IMR-90 (cell line): ENCODE measurements at regions not wholly inside any gene's neighbourhood (a gene's known extent, or its start where the extent isn't known, plus 50 kb on each side); places are given as distances from the start of the nearest gene placed in this dataset.

ENCODE experiments used
- ATAC-seq: fragments of 200-7000 bp; cut with Tn5 transposase; 2 replicates; pipeline ENCODE4 v1.9.1; 2020; ENCODE audit warnings: low read depth, mild to moderate bottlenecking, moderate library complexity
- BruUV-seq: library from RNA; stranded (reverse); fragments of 400-500 nt; replicated peaks from 2 replicates; lab custom pipeline; 2021; lab: Mats Ljungman, UMichigan
- CTCF ChIA-PET: fragments of 300-600 bp; formaldehyde crosslinking; extraction: SDS; loops from one replicate; lab custom pipeline; 2021; ENCODE audit warnings: antibody characterized with exemption; lab: Yijun Ruan, JAX
- POLR2A ChIA-PET: fragments of 300-600 bp; sonication (Branson Sonifier 250); formaldehyde crosslinking; loops from one replicate; lab custom pipeline; 2022; ENCODE audit warnings: antibody characterized with exemption; ENCODE audit not compliant: unreplicated experiment; lab: Charles Lee
- DNase-seq: peaks from one replicate; pipeline ENCODE4 v3.0.0; 2013
- H2AFZ ChIP-seq: replicated peaks from 2 replicates; pipeline ENCODE3; 2013; ENCODE audit warnings: low read length, mild to moderate bottlenecking; ENCODE audit not compliant: poor library complexity
- H2AK5ac ChIP-seq: 2 replicates; pipeline ENCODE4 v1.6.1; 2013; ENCODE audit warnings: low read depth, low read length, inconsistent platforms
- H2AK9ac ChIP-seq: replicated peaks from 2 replicates; pipeline ENCODE3; 2013; ENCODE audit warnings: mild to moderate bottlenecking, low read depth, low read length, moderate library complexity; ENCODE audit not compliant: poor library complexity
- H2BK120ac ChIP-seq: 2 replicates; pipeline ENCODE4 v1.6.1; 2013; ENCODE audit warnings: low read depth, low read length, inconsistent platforms
- H2BK15ac ChIP-seq: 3 replicates; pipeline ENCODE4 v1.6.1; 2013; ENCODE audit warnings: low read depth, low read length, inconsistent platforms
- H2BK20ac ChIP-seq: 2 replicates; pipeline ENCODE4 v1.6.1; 2013; ENCODE audit warnings: low read depth, mild to moderate bottlenecking, inconsistent platforms, low read length, moderate library complexity
- H2BK5ac ChIP-seq: 2 replicates; pipeline ENCODE4 v1.6.1; 2013; ENCODE audit warnings: mild to moderate bottlenecking, low read depth, low read length, inconsistent platforms; ENCODE audit not compliant: poor library complexity, severe bottlenecking
- H3K14ac ChIP-seq: replicated peaks from 2 replicates; pipeline ENCODE4 v1.6.1; 2013; ENCODE audit warnings: low read depth, low read length, inconsistent platforms
- H3K18ac ChIP-seq: 2 replicates; pipeline ENCODE4 v1.6.1; 2013; ENCODE audit warnings: low read depth, low read length, control low read depth
- H3K23ac ChIP-seq: 2 replicates; pipeline ENCODE4 v1.6.1; 2013; ENCODE audit warnings: low read depth, low read length, inconsistent platforms
- H3K27ac ChIP-seq: 2 replicates; pipeline ENCODE4 v1.5.1; 2013; ENCODE audit warnings: mild to moderate bottlenecking, control low read depth, low read length; ENCODE audit not compliant: insufficient read depth
- H3K27me3 ChIP-seq: 2 replicates; pipeline ENCODE4 v1.6.1; 2013; ENCODE audit warnings: low read length; ENCODE audit not compliant: control insufficient read depth, insufficient read depth
- H3K36me3 ChIP-seq: 2 replicates; pipeline ENCODE4 v1.6.1; 2013; ENCODE audit warnings: low read length, mixed read lengths; ENCODE audit not compliant: control insufficient read depth, insufficient read depth
- H3K4ac ChIP-seq: 2 replicates; pipeline ENCODE4 v1.6.1; 2013; ENCODE audit warnings: low read depth, low read length, inconsistent platforms
- H3K4me1 ChIP-seq: 2 replicates; pipeline ENCODE4 v1.6.1; 2013; ENCODE audit warnings: low read length, mixed read lengths; ENCODE audit not compliant: control insufficient read depth, insufficient read depth
- H3K4me2 ChIP-seq: 2 replicates; pipeline ENCODE4 v1.6.1; 2013; ENCODE audit warnings: low read depth, mild to moderate bottlenecking, control low read depth, low read length, moderate library complexity
- H3K4me3 ChIP-seq: 2 replicates; pipeline ENCODE4 v1.5.1; 2013; ENCODE audit warnings: low read depth, mild to moderate bottlenecking, control low read depth, low read length, moderate library complexity; ENCODE audit not compliant: insufficient read depth
- H3K56ac ChIP-seq: 2 replicates; pipeline ENCODE4 v1.6.1; 2013; ENCODE audit warnings: low read length, inconsistent platforms; ENCODE audit not compliant: insufficient read depth; ENCODE audit errors: extremely low read depth
- H3K79me1 ChIP-seq, 2 experiments: 2 replicates each; pipeline ENCODE4 v1.6.1; 2013; ENCODE audit warnings: low read length in 2 of 2, inconsistent platforms in 1 of 2, low read depth in 1 of 2
- H3K9ac ChIP-seq: 2 replicates; pipeline ENCODE4 v1.6.1; 2013; ENCODE audit warnings: low read depth, low read length, control low read depth
- H3K9me1 ChIP-seq: 2 replicates; pipeline ENCODE4 v1.6.1; 2013; ENCODE audit warnings: low read length, inconsistent platforms; ENCODE audit not compliant: insufficient read depth
- H3K9me3 ChIP-seq: 2 replicates; pipeline ENCODE4 v1.6.1; 2013; ENCODE audit warnings: low read length; ENCODE audit not compliant: control insufficient read depth, insufficient read depth
- H4K20me1 ChIP-seq: 2 replicates; pipeline ENCODE4 v1.6.1; 2013; ENCODE audit warnings: low read length, inconsistent platforms; ENCODE audit not compliant: insufficient read depth
- H4K5ac ChIP-seq: 2 replicates; pipeline ENCODE4 v1.6.1; 2013; ENCODE audit warnings: mild to moderate bottlenecking, low read depth, low read length, control low read depth
- H4K8ac ChIP-seq, 2 experiments: 2 replicates each; pipeline ENCODE4 v1.6.1; 2013; ENCODE audit warnings: low read depth in 2 of 2, low read length in 2 of 2, control low read depth in 1 of 2, inconsistent platforms in 1 of 2
- H4K91ac ChIP-seq: 2 replicates; pipeline ENCODE4 v1.6.1; 2013; ENCODE audit warnings: low read depth, low read length, inconsistent platforms; ENCODE audit not compliant: insufficient read depth
- BHLHE40 ChIP-seq: fragments of 150-350 bp; IDR thresholded peaks from 2 replicates; pipeline ENCODE4 v1.6.1; 2016; ENCODE audit warnings: mild to moderate bottlenecking, low read depth, low read length
- CHD1 ChIP-seq: IDR thresholded peaks from 2 replicates; pipeline ENCODE4 v1.6.1; 2012; ENCODE audit warnings: low read depth, low read length, improper control_type of control experiment
- FOS ChIP-seq: fragments of 150-350 bp; IDR thresholded peaks from 2 replicates; pipeline ENCODE4 v1.6.1; 2016; ENCODE audit warnings: low read depth, low read length
- MAFK ChIP-seq: IDR thresholded peaks from 2 replicates; pipeline ENCODE4 v1.6.1; 2012; ENCODE audit warnings: low read depth, low read length, improper control_type of control experiment
- MAZ ChIP-seq: IDR thresholded peaks from 2 replicates; pipeline ENCODE4 v1.6.1; 2012; ENCODE audit warnings: low read depth, mild to moderate bottlenecking, low read length, improper control_type of control experiment, moderate library complexity, borderline replicate concordance
- MXI1 ChIP-seq: IDR thresholded peaks from 2 replicates; pipeline ENCODE4 v1.6.1; 2012; ENCODE audit warnings: low read depth, mild to moderate bottlenecking, low read length, moderate library complexity, borderline replicate concordance
- NFE2L2 ChIP-seq: fragments of 150-350 bp; IDR thresholded peaks from 2 replicates; pipeline ENCODE4 v1.6.1; 2016; ENCODE audit warnings: low read depth, mild to moderate bottlenecking, low read length
- POLR2A ChIP-seq: IDR thresholded peaks from 2 replicates; pipeline ENCODE4 v1.6.1; 2012; ENCODE audit warnings: mild to moderate bottlenecking, low read depth, low read length
- RAD21 ChIP-seq: IDR thresholded peaks from 2 replicates; pipeline ENCODE4 v1.6.1; 2012; ENCODE audit warnings: low read length, improper control_type of control experiment
- RCOR1 ChIP-seq: IDR thresholded peaks from 2 replicates; pipeline ENCODE4 v1.6.1; 2012; ENCODE audit warnings: mild to moderate bottlenecking, low read length, improper control_type of control experiment; ENCODE audit not compliant: insufficient replicate concordance
- RFX5 ChIP-seq: IDR thresholded peaks from 2 replicates; pipeline ENCODE4 v1.8.0; 2012; ENCODE audit warnings: low read depth, mild to moderate bottlenecking, low read length, moderate library complexity
- SMC3 ChIP-seq: fragments of 150-350 bp; IDR thresholded peaks from 2 replicates; pipeline ENCODE4 v1.6.1; 2016; ENCODE audit warnings: low read depth, mild to moderate bottlenecking, antibody characterized with exemption, low read length, moderate library complexity
- WGBS, 2 experiments: methylation state at CpG; one replicate each; pipeline versions ENCODE4 v1.1.5 to v1.1.7; 2013; ENCODE audit warnings: missing lambda C conversion rate in 2 of 2; ENCODE audit not compliant: insufficient read length in 1 of 2; ENCODE audit errors: extremely low coverage in 2 of 2; 5-methylcytosine and 5-hydroxymethylcytosine counted together
- dilution Hi-C: fragments of 300-500 bp; cut with HindIII; formaldehyde crosslinking; loops from one replicate; pipeline ENCODE4 v1.14.3; 2018; ENCODE audit warnings: low sequenced_read_pairs; ENCODE audit not compliant: unreplicated experiment
- in situ Hi-C: fragments of 300-500 bp; cut with MboI; formaldehyde crosslinking; loops from 3 replicates; pipeline ENCODE4 v1.14.3; 2019; ENCODE audit warnings: low sequenced_read_pairs, inconsistent platforms, mixed read lengths
- intact Hi-C: fragments of 100-400 bp; cut with micrococcal nuclease; formaldehyde crosslinking; loops from 2 replicates; pipeline ENCODE4 v1.10.0; 2022
- TF ChIP-seq, protein P1 (sequence below): conservative IDR thresholded peaks from 2 replicates; pipeline ENCODE4 v1.5.1; 2012; ENCODE audit warnings: mild to moderate bottlenecking, low read depth, low read length, improper control_type of control experiment
- TF ChIP-seq, protein P2 (sequence below): fragments of 150-350 bp; IDR thresholded peaks from 2 replicates; pipeline ENCODE4 v1.6.1; 2016; ENCODE audit warnings: low read depth, mild to moderate bottlenecking, low read length, moderate library complexity, borderline replicate concordance
- TF ChIP-seq, protein P3 (sequence below): fragments of 150-350 bp; IDR thresholded peaks from 2 replicates; pipeline ENCODE4 v1.6.1; 2017; ENCODE audit warnings: mild to moderate bottlenecking, antibody characterized with exemption, low read length, low read depth

DNA sequence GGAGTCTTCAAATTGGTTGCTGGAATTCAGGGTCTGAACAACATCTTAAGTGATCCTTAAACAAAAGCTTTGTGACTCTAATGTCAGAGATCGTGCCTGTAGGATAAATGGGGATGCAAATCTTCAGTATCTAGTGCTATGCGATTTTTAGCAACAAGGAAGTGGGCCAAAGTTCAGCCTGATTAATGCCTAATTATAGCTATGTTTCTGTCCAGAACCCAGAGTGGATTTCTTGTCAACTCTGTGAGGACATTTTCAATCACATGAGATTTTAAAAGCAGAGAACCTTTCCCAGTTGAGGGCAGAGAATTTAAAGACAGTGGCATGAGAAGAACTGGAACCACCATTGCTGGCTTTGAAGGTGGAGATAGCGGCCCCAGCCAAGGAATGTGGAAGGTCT, 84.3 kb upstream of the PCDH9 start:
- Histone ChIP-seq H4K20me1 (no peaks in the 10 kb centered on the region), H2BK15ac (no peak overlapping the region), H3K4me3 (no peak overlapping the region), H4K8ac (no peak overlapping the region), H3K79me1 (no peaks in the 10 kb centered on the region), H3K9me3 (no peaks in the 10 kb centered on the region), H3K18ac (no peak overlapping the region), H3K23ac (no peak overlapping the region), H3K9me1 (no peaks in the 10 kb centered on the region), H3K14ac (no peak overlapping the region), H3K4me2 (no peak overlapping the region), H3K4me1 (no peaks in the 10 kb centered on the region), H3K27me3 (no peaks in the 10 kb centered on the region), H2AK9ac (no peak overlapping the region), H2BK120ac (no peak overlapping the region), H2AK5ac (no peak overlapping the region), H2BK20ac (no peak overlapping the region), H4K91ac (no peak overlapping the region), H2BK5ac (no peak overlapping the region), H3K9ac (no peak overlapping the region), H3K27ac (no peak overlapping the region), H4K5ac (no peak overlapping the region), H3K36me3 (no peaks in the 10 kb centered on the region), H3K4ac (no peak overlapping the region), H2AFZ (no peak overlapping the region), H3K56ac (no peak overlapping the region)
- TF ChIP-seq FOS: no peak
- TF ChIP-seq MXI1: no peak
- TF ChIP-seq RCOR1: no peak
- no peak for TF ChIP-seq RAD21
- TF ChIP-seq MAFK: no peak
- TF ChIP-seq MAZ: no peak
- TF ChIP-seq, protein P1, sequence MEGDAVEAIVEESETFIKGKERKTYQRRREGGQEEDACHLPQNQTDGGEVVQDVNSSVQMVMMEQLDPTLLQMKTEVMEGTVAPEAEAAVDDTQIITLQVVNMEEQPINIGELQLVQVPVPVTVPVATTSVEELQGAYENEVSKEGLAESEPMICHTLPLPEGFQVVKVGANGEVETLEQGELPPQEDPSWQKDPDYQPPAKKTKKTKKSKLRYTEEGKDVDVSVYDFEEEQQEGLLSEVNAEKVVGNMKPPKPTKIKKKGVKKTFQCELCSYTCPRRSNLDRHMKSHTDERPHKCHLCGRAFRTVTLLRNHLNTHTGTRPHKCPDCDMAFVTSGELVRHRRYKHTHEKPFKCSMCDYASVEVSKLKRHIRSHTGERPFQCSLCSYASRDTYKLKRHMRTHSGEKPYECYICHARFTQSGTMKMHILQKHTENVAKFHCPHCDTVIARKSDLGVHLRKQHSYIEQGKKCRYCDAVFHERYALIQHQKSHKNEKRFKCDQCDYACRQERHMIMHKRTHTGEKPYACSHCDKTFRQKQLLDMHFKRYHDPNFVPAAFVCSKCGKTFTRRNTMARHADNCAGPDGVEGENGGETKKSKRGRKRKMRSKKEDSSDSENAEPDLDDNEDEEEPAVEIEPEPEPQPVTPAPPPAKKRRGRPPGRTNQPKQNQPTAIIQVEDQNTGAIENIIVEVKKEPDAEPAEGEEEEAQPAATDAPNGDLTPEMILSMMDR: no peak
- TF ChIP-seq NFE2L2: no peak
- no peak for TF ChIP-seq SMC3
- TF ChIP-seq, protein P2, sequence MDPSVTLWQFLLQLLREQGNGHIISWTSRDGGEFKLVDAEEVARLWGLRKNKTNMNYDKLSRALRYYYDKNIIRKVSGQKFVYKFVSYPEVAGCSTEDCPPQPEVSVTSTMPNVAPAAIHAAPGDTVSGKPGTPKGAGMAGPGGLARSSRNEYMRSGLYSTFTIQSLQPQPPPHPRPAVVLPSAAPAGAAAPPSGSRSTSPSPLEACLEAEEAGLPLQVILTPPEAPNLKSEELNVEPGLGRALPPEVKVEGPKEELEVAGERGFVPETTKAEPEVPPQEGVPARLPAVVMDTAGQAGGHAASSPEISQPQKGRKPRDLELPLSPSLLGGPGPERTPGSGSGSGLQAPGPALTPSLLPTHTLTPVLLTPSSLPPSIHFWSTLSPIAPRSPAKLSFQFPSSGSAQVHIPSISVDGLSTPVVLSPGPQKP: no peak
- no peak for TF ChIP-seq RFX5
- no peak for TF ChIP-seq BHLHE40
- TF ChIP-seq POLR2A: no peak
- no peak for TF ChIP-seq CHD1
- TF ChIP-seq, protein P3, sequence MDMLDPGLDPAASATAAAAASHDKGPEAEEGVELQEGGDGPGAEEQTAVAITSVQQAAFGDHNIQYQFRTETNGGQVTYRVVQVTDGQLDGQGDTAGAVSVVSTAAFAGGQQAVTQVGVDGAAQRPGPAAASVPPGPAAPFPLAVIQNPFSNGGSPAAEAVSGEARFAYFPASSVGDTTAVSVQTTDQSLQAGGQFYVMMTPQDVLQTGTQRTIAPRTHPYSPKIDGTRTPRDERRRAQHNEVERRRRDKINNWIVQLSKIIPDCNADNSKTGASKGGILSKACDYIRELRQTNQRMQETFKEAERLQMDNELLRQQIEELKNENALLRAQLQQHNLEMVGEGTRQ: no peak
- no peak for DNase-seq
- POLR2A ChIA-PET: no interaction called here
- intact Hi-C loops: no loop called here
- CTCF ChIA-PET: no interaction called here
- no peak for ATAC-seq
- in situ Hi-C loops: no loop called here
- no TSS peak for BruUV-seq
- dilution Hi-C loops: no loop called here
- 60% methylated on average over 1 of the region's 3 CpGs; no CpG with 5 or more reads in 1 of the 2 experiments for WGBS, 2 experiments
